ENCODE measurements at regions not wholly inside any gene's neighbourhood (a gene's known extent, or its start where the extent isn't known, plus 50 kb on each side); places are given as distances from the start of the nearest gene placed in this dataset.
"Not testable (repeated sequence)": the region's sequence is repeated elsewhere in the genome, so short reads cannot be mapped to it uniquely, and the experiment has no call there.

- intact Hi-C loops (cut with micrococcal nuclease) = no loop called here
- no peak for DNase-seq
- ATAC-seq = peak; percentile 48
Observed at GRCh38 chr12:72836194-72836593, 564.0 kb downstream of the TRHDE start.

- intact Hi-C loops (cut with micrococcal nuclease) = no loop called here
- no peak for ATAC-seq
Observed at GRCh38 chr12:72839696-72840095, 567.5 kb downstream of the TRHDE start.

GRCh38 chr12:72863671-72864070 lies 591.5 kb downstream of the TRHDE start:
- ATAC-seq (no peak), DNase-seq (no peak)
- intact Hi-C loops (cut with micrococcal nuclease) = no loop called here

More at GRCh38 chr12:72839696-72840095, 567.5 kb downstream of the TRHDE start:
- no peak for DNase-seq

GRCh38 chr12:72865921-72866320 lies 593.8 kb downstream of the TRHDE start:
- ATAC-seq (no peak), DNase-seq (no peak)
- intact Hi-C loops (cut with micrococcal nuclease) = no loop called here

GRCh38 chr12:72869024-72869423 lies 596.9 kb downstream of the TRHDE start:
- no peak for DNase-seq
- intact Hi-C loops (cut with micrococcal nuclease) = no loop called here
- no peak for ATAC-seq

- intact Hi-C loops (cut with micrococcal nuclease) = no loop called here
- no peak for DNase-seq
- ATAC-seq = no peak
Observed at GRCh38 chr12:72872238-72872887, 600.2 kb downstream of the TRHDE start.

- no peak for ATAC-seq
- intact Hi-C loops (cut with micrococcal nuclease) = no loop called here
- DNase-seq = no peak
Observed at GRCh38 chr12:72872996-72873395, 600.8 kb downstream of the TRHDE start.

GRCh38 chr12:72876092-72876491 lies 603.9 kb downstream of the TRHDE start:
- no peak for DNase-seq
- ATAC-seq = no peak
- intact Hi-C loops (cut with micrococcal nuclease) = no loop called here

- intact Hi-C loops (cut with micrococcal nuclease) = no loop called here
- no peak for DNase-seq
- ATAC-seq = no peak
Observed at GRCh38 chr12:72888693-72889092, 616.5 kb downstream of the TRHDE start.

GRCh38 chr12:72889791-72890190 lies 617.6 kb downstream of the TRHDE start:
- no peak for DNase-seq
- intact Hi-C loops (cut with micrococcal nuclease) = no loop called here
- no peak for ATAC-seq

GRCh38 chr12:72901685-72902084 lies 629.5 kb downstream of the TRHDE start:
- intact Hi-C loops (cut with micrococcal nuclease) = no loop called here
- no peak for ATAC-seq
- DNase-seq = no peak

- DNase-seq (no peak), ATAC-seq (no peak)
- intact Hi-C loops (cut with micrococcal nuclease) = no loop called here
Observed at GRCh38 chr12:72925716-72926115, 653.5 kb downstream of the TRHDE start.

- DNase-seq; intact Hi-C loops (cut with micrococcal nuclease): not testable (repeated sequence)
Observed at GRCh38 chr12:72931838-72932237, 659.7 kb downstream of the TRHDE start.

GRCh38 chr12:72937486-72937885 lies 665.3 kb downstream of the TRHDE start:
- intact Hi-C loops (cut with micrococcal nuclease) = no loop called here
- ATAC-seq (no peak), DNase-seq (no peak)

More at GRCh38 chr12:72931838-72932237, 659.7 kb downstream of the TRHDE start:
- not testable (repeated sequence) for ATAC-seq

GRCh38 chr12:72957454-72957853 lies 685.3 kb downstream of the TRHDE start:
- ATAC-seq = no peak
- DNase-seq = no peak
- intact Hi-C loops (cut with micrococcal nuclease) = no loop called here

- no peak for DNase-seq
- no peak for ATAC-seq
- intact Hi-C loops (cut with micrococcal nuclease) = no loop called here
Observed at GRCh38 chr12:72966684-72967083, 694.5 kb downstream of the TRHDE start.

GRCh38 chr12:72974954-72975555 lies 702.9 kb downstream of the TRHDE start:
- DNase-seq = no peak
- intact Hi-C loops (cut with micrococcal nuclease) = no loop called here
- ATAC-seq = no peak

- intact Hi-C loops (cut with micrococcal nuclease) = no loop called here
- ATAC-seq (no peak), DNase-seq (no peak)
Observed at GRCh38 chr12:72978999-72979398, 706.8 kb downstream of the TRHDE start.

GRCh38 chr12:72982356-72982755 lies 710.2 kb downstream of the TRHDE start:
- intact Hi-C loops (cut with micrococcal nuclease) = no loop called here
- ATAC-seq = no peak
- no peak for DNase-seq

- intact Hi-C loops (cut with micrococcal nuclease) = no loop called here
- no peak for DNase-seq
- ATAC-seq = no peak
Observed at GRCh38 chr12:72986963-72987362, 714.8 kb downstream of the TRHDE start.

- intact Hi-C loops (cut with micrococcal nuclease) = no loop called here
Observed at GRCh38 chr12:72989458-72989947, 717.3 kb downstream of the TRHDE start.

More at GRCh38 chr12:72989458-72989947, 717.3 kb downstream of the TRHDE start:
- DNase-seq = no peak
- ATAC-seq = no peak
